MCF 10A (cell line): ENCODE measurements at regions not wholly inside any gene's neighbourhood (a gene's known extent, or its start where the extent isn't known, plus 50 kb on each side); places are given as distances from the start of the nearest gene placed in this dataset.

ENCODE experiments used
- BruUV-seq: library from RNA; stranded (reverse); fragments of 400-500 nt; replicated peaks from 2 replicates; lab custom pipeline; 2021; lab: Mats Ljungman, UMichigan
- CTCF ChIA-PET: fragments of 300-600 bp; sonication (Branson Sonifier 250); formaldehyde crosslinking; extraction: SDS; loops from one replicate; lab custom pipeline; 2021; ENCODE audit warnings: antibody characterized with exemption, inconsistent platforms; lab: Yijun Ruan, JAX
- POLR2A ChIA-PET: fragments of 300-600, 350-650 bp; sonication (Branson Sonifier 250); formaldehyde crosslinking; extraction: SDS; loops from one replicate; lab custom pipeline; 2020; ENCODE audit warnings: antibody characterized with exemption, inconsistent platforms; lab: Yijun Ruan, JAX
- DNase-seq: peaks from one replicate; pipeline ENCODE4 v3.0.0-alpha.2; 2018; ENCODE audit not compliant: unreplicated experiment
- H3K27ac Mint-ChIP-seq: one replicate; pipeline ENCODE4 v1.8.0; 2022; ENCODE audit warnings: mild to moderate bottlenecking, low read depth, mixed read lengths; ENCODE audit not compliant: unreplicated experiment
- H3K27me3 Mint-ChIP-seq: one replicate; pipeline ENCODE4 v1.8.0; 2022; ENCODE audit warnings: mixed read lengths; ENCODE audit not compliant: insufficient read depth, unreplicated experiment
- H3K36me3 Mint-ChIP-seq: one replicate; pipeline ENCODE4 v1.8.0; 2022; ENCODE audit warnings: mild to moderate bottlenecking, moderate library complexity, mixed read lengths; ENCODE audit not compliant: insufficient read depth, unreplicated experiment
- H3K4me1 Mint-ChIP-seq: one replicate; pipeline ENCODE4 v1.8.0; 2022; ENCODE audit warnings: mixed read lengths; ENCODE audit not compliant: insufficient read depth, unreplicated experiment
- H3K4me3 Mint-ChIP-seq: one replicate; pipeline ENCODE4 v1.8.0; 2022; ENCODE audit warnings: mild to moderate bottlenecking, moderate library complexity, mixed read lengths; ENCODE audit not compliant: unreplicated experiment
- H3K9me3 Mint-ChIP-seq: one replicate; pipeline ENCODE4 v1.8.0; 2022; ENCODE audit warnings: mixed read lengths; ENCODE audit not compliant: unreplicated experiment
- intact Hi-C: fragments of 100-400 bp; cut with micrococcal nuclease; formaldehyde crosslinking; loops from 2 replicates; pipeline ENCODE4 v1.14.1; 2022
- TF ChIP-seq, protein P1 (sequence below): fragments of 200-600 bp; IDR thresholded peaks from one replicate; pipeline ENCODE4 v1.8.0; 2022; ENCODE audit warnings: antibody characterized with exemption, mild to moderate bottlenecking; ENCODE audit not compliant: unreplicated experiment

DNA sequence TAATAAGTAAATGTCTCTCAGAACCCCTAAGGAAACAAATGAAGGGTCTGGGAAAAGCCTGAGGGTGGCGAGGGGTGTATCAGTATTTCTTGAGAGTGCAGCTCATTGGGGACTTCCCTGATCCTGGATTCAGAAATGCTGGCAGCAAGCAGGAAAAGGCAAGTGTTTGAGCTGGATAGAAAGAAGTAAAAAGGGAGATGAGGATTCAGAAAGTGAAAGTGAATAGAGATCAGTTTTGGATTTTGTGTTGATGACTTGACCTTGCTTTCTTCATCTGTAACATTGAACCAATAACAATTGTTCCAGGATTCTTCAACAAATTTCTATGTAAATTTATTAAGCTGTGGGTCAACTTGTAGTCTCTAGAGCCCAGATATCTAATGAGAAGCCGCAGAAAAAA is 66.9 kb upstream of the CTSC start:
- no peaks in the 10 kb centered on the region for H3K27me3 Mint-ChIP-seq
- TF ChIP-seq, protein P1, sequence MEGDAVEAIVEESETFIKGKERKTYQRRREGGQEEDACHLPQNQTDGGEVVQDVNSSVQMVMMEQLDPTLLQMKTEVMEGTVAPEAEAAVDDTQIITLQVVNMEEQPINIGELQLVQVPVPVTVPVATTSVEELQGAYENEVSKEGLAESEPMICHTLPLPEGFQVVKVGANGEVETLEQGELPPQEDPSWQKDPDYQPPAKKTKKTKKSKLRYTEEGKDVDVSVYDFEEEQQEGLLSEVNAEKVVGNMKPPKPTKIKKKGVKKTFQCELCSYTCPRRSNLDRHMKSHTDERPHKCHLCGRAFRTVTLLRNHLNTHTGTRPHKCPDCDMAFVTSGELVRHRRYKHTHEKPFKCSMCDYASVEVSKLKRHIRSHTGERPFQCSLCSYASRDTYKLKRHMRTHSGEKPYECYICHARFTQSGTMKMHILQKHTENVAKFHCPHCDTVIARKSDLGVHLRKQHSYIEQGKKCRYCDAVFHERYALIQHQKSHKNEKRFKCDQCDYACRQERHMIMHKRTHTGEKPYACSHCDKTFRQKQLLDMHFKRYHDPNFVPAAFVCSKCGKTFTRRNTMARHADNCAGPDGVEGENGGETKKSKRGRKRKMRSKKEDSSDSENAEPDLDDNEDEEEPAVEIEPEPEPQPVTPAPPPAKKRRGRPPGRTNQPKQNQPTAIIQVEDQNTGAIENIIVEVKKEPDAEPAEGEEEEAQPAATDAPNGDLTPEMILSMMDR = no peak
- no peak overlapping the region for H3K4me3 Mint-ChIP-seq
- no peaks in the 10 kb centered on the region for H3K36me3 Mint-ChIP-seq
- ChIA-PET CTCF (interaction anchor here (0.7 to 1.3 kb wide), 2 partner anchors 9 to 982 kb away, joined by 3 read pairs; no protein-coding TSS in a partner anchor), POLR2A (interaction anchor here (0.6 to 9.3 kb wide), 9 partner anchors 10 to 133 kb away, joined by 3 to 97 read pairs (median 3); partner anchors contain the start of gene CTSC)
- H3K4me1 Mint-ChIP-seq = peaks cover 32% of the 10 kb centered on the region
- peak overlapping the region; percentile 25 for H3K27ac Mint-ChIP-seq
- intact Hi-C loops = no loop called here
- BruUV-seq = no TSS peak
- H3K9me3 Mint-ChIP-seq = no peaks in the 10 kb centered on the region
- no peak for DNase-seq

- Mint-ChIP-seq H3K36me3 (no peaks in the 10 kb centered on the region), H3K9me3 (no peaks in the 10 kb centered on the region), H3K27me3 (no peaks in the 10 kb centered on the region), H3K4me1 (peaks cover 45% of the 10 kb centered on the region), H3K27ac (peak overlapping the region; percentile 95), H3K4me3 (no peak overlapping the region)
- ChIA-PET CTCF (interaction anchor here (0.7 kb wide), 1 partner anchor 10 kb away, joined by 3 read pairs; no protein-coding TSS in a partner anchor), POLR2A (interaction anchor here (0.9 to 9.3 kb wide), 8 partner anchors 8 to 229 kb away, joined by 3 to 97 read pairs (median 4); partner anchors contain the start of gene CTSC)
- BruUV-seq = no TSS peak
- TF ChIP-seq, protein P1 = no peak
- no peak for DNase-seq
- intact Hi-C loops = no loop called here
Observed at GRCh38 chr11:88402784-88403183, 65.2 kb upstream of the CTSC start.

DNA sequence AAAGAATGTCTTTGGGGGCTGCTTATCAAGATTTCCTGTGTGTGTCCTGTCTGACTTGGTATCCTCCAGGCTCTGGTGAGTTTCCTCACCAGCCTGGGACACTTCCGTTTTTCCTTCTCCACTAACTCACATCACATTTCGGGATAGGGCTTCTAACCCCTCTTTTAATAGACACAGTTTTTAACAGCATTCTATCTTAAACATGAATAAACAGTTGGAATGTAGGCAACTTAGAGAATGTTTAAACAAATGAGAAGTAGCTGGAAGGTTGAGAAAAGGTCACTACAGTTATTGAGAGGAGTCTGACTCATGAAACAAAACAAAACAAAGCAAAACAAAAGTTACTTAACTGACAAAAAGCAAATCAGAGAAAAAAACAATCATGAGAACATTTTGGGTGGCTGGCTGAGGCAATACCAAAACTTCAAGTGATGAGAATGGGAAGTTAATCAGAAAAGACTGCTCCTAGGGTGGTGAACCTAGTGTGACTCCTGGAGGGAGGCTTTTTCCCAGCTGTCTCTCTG is 64.7 kb upstream of the CTSC start:
- CTCF ChIA-PET = interaction anchor here (0.5 to 0.6 kb wide), 2 partner anchors 40 to 1391 kb away, joined by 3 to 4 read pairs; no protein-coding TSS in a partner anchor
- H3K4me1 Mint-ChIP-seq = peaks cover 43% of the 10 kb centered on the region
- TF ChIP-seq, protein P1 = no peak
- no peaks in the 10 kb centered on the region for H3K27me3 Mint-ChIP-seq
- peak overlapping the region; percentile 95 for H3K27ac Mint-ChIP-seq
- peak; percentile 87 for DNase-seq
- H3K9me3 Mint-ChIP-seq = no peaks in the 10 kb centered on the region
- intact Hi-C loops = no loop called here
- POLR2A ChIA-PET = interaction anchor here (0.6 to 9.3 kb wide), 9 partner anchors 8 to 229 kb away, joined by 3 to 97 read pairs (median 4); partner anchors contain the start of gene CTSC
- no TSS peak for BruUV-seq
- no peaks in the 10 kb centered on the region for H3K36me3 Mint-ChIP-seq
- no peak overlapping the region for H3K4me3 Mint-ChIP-seq

- TF ChIP-seq, protein P1 = no peak
- no peak for DNase-seq
- POLR2A ChIA-PET = interaction anchor here (0.6 to 9.3 kb wide), 7 partner anchors 11 to 138 kb away, joined by 3 to 97 read pairs (median 4); partner anchors contain the start of gene CTSC
- peaks cover 27% of the 10 kb centered on the region for H3K4me1 Mint-ChIP-seq
- BruUV-seq = no TSS peak
- H3K27ac Mint-ChIP-seq = peak overlapping the region; percentile 63
- H3K36me3 Mint-ChIP-seq = no peaks in the 10 kb centered on the region
- intact Hi-C loops = loop anchor here (5.0 kb wide), 1 partner anchor 138 kb away; no protein-coding TSS in a partner anchor
- CTCF ChIA-PET = interaction anchor here (0.7 kb wide), 1 partner anchor 308 kb away, joined by 4 read pairs; no protein-coding TSS in a partner anchor
- no peaks in the 10 kb centered on the region for H3K27me3 Mint-ChIP-seq
- no peaks in the 10 kb centered on the region for H3K9me3 Mint-ChIP-seq
- H3K4me3 Mint-ChIP-seq = no peak overlapping the region
Observed at GRCh38 chr11:88398791-88399570, 61.4 kb upstream of the CTSC start.
